SU-DHL-6 (cell line): ENCODE measurements at regions not wholly inside any gene's neighbourhood (a gene's known extent, or its start where the extent isn't known, plus 50 kb on each side); places are given as distances from the start of the nearest gene placed in this dataset.

Source experiments
- EZH2phosphoT487 ChIP-seq: fragments of 200-600 bp; sonication (generic), shearing (Covaris generic); conservative IDR thresholded peaks from 2 replicates; pipeline ENCODE4 v1.6.1; 2018; ENCODE audit warnings: mild to moderate bottlenecking, antibody characterized with exemption, low read length, moderate library complexity, mixed read lengths
- TF ChIP-seq, protein P1 (sequence below): fragments of 200-600 bp; sonication (generic); IDR thresholded peaks from one replicate; pipeline ENCODE4 v1.5.1; 2017; ENCODE audit warnings: antibody characterized with exemption, mild to moderate bottlenecking, low read length, moderate library complexity; ENCODE audit not compliant: insufficient read depth, poor library complexity, severe bottlenecking

DNA sequence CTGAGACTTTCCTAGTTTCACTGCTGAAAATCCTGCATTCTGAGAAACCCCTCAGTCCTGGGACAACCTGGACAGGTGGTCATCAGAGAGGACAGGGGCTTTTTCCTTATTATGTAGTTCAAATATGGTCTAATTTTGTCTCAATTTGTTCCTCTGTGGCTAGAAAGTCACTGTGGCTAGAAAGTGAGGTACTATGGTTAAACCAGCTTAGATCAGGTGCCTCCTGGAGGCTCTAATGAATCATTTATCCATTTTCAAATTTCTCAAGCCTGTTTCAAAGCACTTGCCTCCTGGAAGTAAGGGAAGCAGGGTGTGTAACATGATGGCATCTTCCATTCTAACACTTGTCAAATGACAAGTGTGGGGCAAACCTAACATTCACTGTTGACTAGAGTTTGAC, 326.8 kb downstream of the PIK3C3 start:
- TF ChIP-seq EZH2phosphoT487: no peak
- TF ChIP-seq, protein P1, sequence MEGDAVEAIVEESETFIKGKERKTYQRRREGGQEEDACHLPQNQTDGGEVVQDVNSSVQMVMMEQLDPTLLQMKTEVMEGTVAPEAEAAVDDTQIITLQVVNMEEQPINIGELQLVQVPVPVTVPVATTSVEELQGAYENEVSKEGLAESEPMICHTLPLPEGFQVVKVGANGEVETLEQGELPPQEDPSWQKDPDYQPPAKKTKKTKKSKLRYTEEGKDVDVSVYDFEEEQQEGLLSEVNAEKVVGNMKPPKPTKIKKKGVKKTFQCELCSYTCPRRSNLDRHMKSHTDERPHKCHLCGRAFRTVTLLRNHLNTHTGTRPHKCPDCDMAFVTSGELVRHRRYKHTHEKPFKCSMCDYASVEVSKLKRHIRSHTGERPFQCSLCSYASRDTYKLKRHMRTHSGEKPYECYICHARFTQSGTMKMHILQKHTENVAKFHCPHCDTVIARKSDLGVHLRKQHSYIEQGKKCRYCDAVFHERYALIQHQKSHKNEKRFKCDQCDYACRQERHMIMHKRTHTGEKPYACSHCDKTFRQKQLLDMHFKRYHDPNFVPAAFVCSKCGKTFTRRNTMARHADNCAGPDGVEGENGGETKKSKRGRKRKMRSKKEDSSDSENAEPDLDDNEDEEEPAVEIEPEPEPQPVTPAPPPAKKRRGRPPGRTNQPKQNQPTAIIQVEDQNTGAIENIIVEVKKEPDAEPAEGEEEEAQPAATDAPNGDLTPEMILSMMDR: no peak
